ENCODE measurements at regions not wholly inside any gene's neighbourhood (a gene's known extent, or its start where the extent isn't known, plus 50 kb on each side); places are given as distances from the start of the nearest gene placed in this dataset.

DNA sequence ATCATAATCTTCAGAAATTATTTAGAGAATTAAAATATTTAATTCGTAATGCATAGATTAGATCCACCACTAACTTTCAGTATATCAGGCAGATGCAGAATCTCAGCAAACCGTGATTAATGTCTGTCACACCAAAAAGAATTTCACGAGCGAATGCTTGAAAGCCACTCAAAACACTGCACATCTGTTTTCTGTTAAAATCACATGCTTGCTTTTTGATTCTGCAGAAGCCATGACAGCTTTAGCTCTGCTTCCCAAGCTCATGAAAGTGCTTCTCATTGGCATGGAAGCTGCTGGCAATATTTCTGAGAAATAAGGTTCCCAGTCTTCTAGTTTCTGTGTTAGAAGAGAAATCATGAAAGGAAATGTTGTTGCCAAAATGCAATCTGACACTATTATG lies 837.8 kb upstream of the LRRN3 start:
- TF ChIP-seq, protein P1, sequence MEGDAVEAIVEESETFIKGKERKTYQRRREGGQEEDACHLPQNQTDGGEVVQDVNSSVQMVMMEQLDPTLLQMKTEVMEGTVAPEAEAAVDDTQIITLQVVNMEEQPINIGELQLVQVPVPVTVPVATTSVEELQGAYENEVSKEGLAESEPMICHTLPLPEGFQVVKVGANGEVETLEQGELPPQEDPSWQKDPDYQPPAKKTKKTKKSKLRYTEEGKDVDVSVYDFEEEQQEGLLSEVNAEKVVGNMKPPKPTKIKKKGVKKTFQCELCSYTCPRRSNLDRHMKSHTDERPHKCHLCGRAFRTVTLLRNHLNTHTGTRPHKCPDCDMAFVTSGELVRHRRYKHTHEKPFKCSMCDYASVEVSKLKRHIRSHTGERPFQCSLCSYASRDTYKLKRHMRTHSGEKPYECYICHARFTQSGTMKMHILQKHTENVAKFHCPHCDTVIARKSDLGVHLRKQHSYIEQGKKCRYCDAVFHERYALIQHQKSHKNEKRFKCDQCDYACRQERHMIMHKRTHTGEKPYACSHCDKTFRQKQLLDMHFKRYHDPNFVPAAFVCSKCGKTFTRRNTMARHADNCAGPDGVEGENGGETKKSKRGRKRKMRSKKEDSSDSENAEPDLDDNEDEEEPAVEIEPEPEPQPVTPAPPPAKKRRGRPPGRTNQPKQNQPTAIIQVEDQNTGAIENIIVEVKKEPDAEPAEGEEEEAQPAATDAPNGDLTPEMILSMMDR (IDR thresholded peaks at IDR 0.05) = no peak
- ATAC-seq (ENCODE audit: low FRiP score) (no peak), DNase-seq (ENCODE audit: low spot score) (no peak)

DNA sequence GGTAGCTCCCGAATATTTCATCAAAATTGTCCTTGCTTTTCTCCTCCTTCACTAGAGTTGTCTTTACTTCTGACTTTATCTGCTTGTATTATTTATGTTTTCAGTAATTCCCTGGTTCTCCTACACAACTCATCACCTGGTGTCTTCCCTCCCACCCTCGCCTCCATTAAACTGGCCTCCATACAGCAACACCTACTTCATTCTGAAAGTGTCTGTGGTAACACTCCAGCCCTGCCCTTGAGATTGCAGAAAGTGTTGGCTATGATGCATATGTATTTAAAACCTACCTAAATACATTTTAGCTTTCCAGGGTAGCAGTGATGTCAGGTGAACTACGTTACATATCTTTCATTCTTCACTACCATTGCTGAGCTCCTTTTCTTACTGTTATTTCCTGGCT lies 833.3 kb upstream of the LRRN3 start:
- no peak for DNase-seq (ENCODE audit: low spot score)
- no peak for ATAC-seq (ENCODE audit: low FRiP score)
- TF ChIP-seq, protein P1 (IDR thresholded peaks at IDR 0.05) = no peak

DNA sequence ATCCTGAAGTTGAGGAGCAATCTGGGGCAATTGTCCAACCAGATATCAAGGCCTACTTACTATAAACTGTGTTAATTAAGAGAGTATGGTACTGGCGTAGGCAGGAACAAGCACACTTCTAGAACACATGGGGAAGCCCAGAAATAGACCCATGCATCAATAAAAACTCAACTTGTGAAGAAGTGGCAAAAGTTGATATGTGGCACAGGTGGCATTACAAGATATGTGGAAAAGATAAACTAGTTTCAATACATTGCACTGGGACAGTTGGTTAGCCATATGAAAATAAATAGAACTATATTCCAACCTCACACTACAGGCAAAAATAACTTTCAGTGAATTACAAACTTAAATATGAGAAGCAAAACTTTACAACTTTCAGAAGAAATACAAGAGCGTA lies 828.7 kb upstream of the LRRN3 start:
- TF ChIP-seq, protein P1 (IDR thresholded peaks at IDR 0.05) = no peak
- ATAC-seq (ENCODE audit: low FRiP score) (no peak), DNase-seq (ENCODE audit: low spot score) (no peak)

DNA sequence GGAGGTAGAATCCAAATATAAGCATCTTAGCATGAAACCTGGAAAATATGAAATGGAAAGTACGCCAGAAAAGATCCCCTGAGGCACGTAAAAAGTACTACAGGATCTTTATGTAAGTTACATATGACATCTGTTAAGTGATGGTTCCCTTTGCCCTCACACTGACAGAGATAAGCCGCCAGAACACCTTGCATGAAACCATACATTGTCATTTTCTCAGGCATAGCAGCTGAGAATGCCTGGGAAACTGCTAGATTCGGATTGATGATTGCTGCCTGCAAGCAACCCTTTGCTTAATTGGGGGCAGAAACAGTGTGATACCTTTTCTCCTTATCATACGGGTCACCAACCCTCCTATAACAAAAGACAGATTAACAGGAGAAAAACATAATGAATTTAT lies 826.6 kb upstream of the LRRN3 start:
- no peak for DNase-seq (ENCODE audit: low spot score)
- no peak for ATAC-seq (ENCODE audit: low FRiP score)
- TF ChIP-seq, protein P1 (IDR thresholded peaks at IDR 0.05) = no peak

DNA sequence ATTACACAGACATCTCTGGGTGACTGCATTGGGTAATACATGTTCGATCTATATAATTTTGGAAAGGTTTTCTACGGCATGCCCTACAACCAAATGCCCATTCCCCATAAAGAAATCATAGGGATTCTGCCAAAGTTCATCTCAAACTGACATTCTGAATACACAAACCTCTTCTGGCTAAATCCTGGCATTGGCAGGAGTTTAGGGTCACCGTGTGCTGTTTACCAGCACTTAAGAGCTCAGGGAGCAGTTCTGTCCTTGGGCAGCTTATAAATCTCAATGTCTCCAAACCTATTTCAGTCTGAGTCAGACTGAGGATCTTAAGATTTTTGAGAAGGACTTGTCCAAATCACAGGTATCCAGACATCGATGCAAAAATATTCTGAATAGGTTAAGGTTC lies 809.6 kb upstream of the LRRN3 start:
- ATAC-seq (ENCODE audit: low FRiP score) = no peak
- TF ChIP-seq, protein P1 (IDR thresholded peaks at IDR 0.05) = no peak
- DNase-seq (ENCODE audit: low spot score) = no peak

DNA sequence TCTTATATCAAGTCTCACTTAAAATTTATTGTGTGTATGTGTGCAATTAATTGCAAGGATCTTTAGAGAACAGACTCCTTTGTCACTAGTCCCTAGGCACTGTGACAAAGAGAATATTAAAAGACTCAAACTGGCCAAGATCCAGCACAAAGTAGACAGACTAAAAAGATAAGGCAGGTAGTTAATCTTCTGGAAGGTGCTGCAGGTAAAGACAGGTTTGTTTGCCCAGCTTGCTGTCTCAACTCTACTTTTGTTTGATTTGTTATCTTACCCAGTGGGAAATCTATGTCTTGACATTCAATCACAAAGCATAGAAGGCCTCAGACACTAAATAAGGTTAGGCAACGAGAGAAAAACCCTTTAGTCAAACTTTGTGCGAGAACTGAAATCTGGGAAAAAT lies 807.9 kb upstream of the LRRN3 start:
- ATAC-seq (ENCODE audit: low FRiP score) (no peak), DNase-seq (ENCODE audit: low spot score) (no peak)
- TF ChIP-seq, protein P1 (IDR thresholded peaks at IDR 0.05) = no peak

DNA sequence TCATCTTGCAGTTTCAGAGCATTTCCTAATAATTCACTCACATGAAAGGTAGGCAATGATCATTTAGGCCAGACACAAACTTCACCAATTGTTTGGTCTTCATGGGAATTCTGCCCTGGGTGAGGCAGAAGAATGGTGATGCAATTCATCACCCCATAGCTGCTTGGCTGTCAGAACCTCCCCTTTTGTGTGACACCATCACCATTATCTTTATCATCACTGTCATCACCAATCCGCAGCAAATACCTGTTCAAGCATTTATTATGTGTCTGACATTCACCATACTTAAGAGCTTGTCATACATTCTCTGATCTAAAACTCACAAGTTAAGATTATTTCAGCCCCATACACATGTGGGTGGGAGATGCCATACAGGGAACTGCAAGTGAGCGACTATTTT lies 799.5 kb upstream of the LRRN3 start:
- DNase-seq (ENCODE audit: low spot score) = no peak
- ATAC-seq (ENCODE audit: low FRiP score) = no peak
- TF ChIP-seq, protein P1 (IDR thresholded peaks at IDR 0.05) = no peak
